ENCODE measurements at regions not wholly inside any gene's neighbourhood (a gene's known extent, or its start where the extent isn't known, plus 50 kb on each side); places are given as distances from the start of the nearest gene placed in this dataset.
"Not testable (repeated sequence)": the region's sequence is repeated elsewhere in the genome, so short reads cannot be mapped to it uniquely, and the experiment has no call there.

DNA sequence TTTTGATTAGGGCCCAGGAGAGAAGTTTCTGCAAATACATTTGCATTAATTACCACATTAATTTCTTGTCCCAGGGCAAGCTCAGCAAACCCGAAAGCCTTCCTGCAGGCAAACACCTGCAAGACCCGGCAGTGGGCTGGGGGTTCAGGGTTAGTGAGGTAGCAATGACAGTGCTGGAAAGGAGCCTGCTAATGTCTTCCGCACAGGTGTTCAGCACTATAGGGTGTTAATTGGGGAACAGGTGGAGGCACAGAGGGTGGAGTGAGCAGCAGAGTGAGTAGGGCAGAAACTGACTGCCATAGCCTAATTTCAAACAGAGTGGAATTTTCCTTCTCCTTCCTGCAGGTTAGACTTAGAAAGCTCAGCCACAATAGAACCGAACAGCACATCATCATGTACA is 50.9 kb upstream of the UBASH3B start:
- DNase-seq (ENCODE audit: low spot score) = no peak

GRCh38 chr11:122601141-122602125 is 54.1 kb upstream of the UBASH3B start:
- no peak for DNase-seq (ENCODE audit: low spot score)

DNA sequence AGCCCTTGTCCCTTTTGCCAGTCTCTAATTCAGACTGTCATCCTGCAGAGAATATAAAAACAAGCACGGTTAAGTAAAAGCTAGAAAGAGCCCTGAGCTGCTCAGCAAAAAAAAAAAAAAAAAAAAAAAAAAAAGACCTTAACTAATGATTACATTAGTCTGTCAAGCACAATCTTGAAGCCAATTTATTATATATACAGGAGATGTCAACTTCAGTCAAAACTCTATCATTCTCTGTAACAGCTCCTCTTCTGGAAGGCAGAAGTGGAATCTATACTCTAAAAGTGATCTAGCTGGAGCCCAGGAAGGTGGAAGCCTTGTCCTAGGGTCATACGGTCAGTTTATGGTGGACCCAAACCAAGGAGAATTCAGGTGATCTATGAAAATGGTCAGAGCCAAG is 55.2 kb upstream of the UBASH3B start:
- no peak for DNase-seq (ENCODE audit: low spot score)

- no peak for DNase-seq (ENCODE audit: low spot score)
Observed at GRCh38 chr11:122599434-122599833, 56.1 kb upstream of the UBASH3B start.

DNA sequence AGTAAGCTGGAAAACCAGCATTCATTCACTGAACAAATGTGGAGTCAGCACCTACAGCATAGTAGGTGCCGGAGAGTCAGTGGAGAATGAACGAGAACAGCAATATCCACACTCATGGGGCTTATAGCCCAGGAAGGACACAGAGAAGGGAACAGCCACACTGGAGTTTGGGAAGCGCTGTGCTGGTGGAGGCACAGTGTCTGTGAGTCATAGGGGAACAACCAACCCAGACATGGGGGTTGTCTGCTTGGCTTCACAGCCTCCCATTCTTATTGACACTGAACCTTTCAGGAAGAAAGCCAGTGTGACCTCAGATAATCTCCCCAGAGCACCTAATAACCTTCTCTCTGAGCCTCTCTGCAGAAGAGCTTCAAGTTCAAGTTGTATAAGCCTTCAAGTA is 56.6 kb upstream of the UBASH3B start:
- no peak for DNase-seq (ENCODE audit: low spot score)

GRCh38 chr11:122597511-122597910 is 58.0 kb upstream of the UBASH3B start:
- no peak for DNase-seq (ENCODE audit: low spot score)

GRCh38 chr11:122594986-122595645 is 60.4 kb upstream of the UBASH3B start:
- DNase-seq (ENCODE audit: low spot score) = no peak

GRCh38 chr11:122593473-122594420 is 61.8 kb upstream of the UBASH3B start:
- DNase-seq (ENCODE audit: low spot score) = no peak

- DNase-seq (ENCODE audit: low spot score) = no peak
Observed at GRCh38 chr11:122592641-122593040, 62.9 kb upstream of the UBASH3B start.

DNA sequence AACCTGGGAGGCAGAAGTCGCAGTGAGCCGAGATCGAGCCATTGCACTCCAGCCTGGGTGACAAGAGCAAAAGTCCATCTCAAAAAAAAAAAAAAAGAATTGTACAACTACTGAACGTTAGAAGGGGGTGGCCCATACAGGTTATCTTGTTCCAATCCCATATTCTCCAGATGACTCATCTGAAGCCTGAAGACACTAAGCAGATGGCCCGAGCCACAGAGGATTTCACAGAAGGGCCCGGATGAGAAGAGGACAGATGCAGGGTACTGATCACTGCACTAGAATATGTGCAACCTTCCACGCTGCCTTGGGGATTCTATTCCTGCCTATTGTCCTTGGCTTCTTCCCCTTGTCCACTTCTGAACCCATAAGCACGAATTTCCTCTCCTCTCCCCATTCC is 70.9 kb upstream of the UBASH3B start:
- no peak for DNase-seq (ENCODE audit: low spot score)

- DNase-seq (ENCODE audit: low spot score) = not testable (repeated sequence)
Observed at GRCh38 chr11:122580071-122580470, 75.5 kb upstream of the UBASH3B start.

DNA sequence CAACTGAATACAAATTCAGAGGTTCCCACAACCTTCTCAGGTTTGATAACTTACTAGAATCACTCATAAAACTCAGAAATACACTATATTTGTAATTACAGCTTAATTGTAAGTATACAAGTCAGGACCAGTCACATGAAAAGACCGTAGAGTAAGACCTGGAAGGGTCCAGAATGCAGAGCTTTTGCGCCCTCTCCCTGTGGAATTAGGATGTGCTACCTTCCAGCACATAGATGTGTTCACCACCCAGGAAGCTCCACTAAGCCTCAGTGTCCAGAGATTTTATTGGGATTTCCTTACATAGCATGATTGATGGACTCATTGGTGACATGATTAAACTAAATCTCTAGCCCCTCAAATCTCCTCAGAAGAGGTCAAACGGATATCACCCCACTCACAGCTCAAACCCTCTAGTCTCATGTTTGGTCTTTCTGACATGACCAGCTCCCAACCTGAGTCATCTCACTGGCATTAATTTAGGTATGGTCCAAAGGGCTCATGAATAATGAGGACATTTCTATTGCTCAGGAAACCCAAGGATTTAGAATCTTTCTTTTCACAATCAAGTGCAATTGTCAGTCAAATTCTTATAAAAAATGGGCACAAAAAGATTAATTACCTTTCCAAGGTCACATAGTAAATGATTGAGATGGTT is 77.2 kb upstream of the UBASH3B start:
- DNase-seq (ENCODE audit: low spot score) = no peak

- no peak for DNase-seq (ENCODE audit: low spot score)
Observed at GRCh38 chr11:122572592-122572991, 82.9 kb upstream of the UBASH3B start.

DNA sequence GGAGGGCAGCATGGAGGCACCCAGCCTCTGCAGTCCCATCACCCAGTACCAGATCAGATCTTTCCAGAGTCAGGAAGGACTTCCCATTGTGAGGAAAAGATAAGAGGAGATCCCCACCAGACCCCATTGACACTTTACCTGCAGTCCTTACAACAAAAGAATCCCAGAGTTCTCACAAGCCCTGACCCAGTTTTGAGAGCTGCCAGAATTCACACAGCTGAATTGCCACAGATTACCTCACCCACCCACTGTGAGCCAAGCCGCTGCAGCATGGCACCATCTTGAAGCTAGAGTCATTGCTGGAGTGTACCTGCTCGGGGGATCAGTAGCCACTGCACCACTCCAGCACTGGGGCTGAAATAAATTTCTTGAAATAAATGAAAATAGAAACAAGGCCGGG is 91.8 kb upstream of the UBASH3B start:
- no peak for DNase-seq (ENCODE audit: low spot score)

DNA sequence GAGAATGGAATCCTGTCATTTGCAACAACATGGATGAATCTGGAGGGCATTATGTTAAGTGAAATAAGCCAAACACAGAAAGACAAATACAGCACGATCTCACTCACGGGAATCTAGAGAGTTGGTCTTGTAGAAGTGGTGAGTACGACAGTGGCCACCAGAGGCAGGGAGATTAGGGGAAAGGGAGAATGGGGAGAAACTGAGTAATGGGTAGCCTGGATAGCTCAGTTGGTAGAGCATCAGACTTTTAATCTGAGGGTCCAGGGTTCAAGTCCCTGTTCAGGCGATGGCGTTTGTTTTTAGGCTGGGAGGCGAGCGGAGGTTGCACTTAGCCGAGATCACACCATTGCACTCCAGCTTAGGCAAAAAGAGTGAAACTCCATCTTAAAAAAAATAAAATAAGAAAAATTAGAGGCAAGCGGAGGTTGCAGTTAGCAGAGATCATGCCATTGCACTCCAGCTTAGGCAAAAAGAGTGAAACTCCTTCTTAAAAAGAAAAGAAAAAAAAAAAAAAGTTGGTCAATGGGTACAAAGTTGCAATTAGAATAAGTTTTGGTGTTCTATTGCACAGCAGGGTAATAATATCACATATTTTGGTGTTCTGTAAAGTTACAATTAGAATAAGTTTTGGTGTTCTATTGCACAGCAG is 95.7 kb upstream of the UBASH3B start:
- no peak for DNase-seq (ENCODE audit: low spot score)

DNA sequence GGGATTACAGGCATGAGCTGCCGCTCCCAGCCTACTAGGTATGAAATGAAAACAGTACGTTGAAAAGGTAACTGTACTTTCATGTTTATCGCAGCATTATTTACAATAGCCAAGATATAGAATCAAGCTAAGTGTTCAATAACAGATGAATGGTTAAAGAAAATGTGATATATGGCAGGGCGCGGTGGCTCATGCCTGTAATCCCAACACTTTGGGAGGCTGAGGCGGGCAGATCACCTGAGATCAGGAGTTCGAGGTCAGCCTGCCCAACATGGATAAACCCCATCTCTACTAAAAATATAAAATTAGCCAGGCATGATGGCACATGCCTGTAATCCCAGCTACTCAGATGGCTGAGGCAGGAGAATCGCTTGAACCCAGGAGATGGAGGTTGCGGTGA is 96.3 kb upstream of the UBASH3B start:
- DNase-seq (ENCODE audit: low spot score) = not testable (repeated sequence)

DNA sequence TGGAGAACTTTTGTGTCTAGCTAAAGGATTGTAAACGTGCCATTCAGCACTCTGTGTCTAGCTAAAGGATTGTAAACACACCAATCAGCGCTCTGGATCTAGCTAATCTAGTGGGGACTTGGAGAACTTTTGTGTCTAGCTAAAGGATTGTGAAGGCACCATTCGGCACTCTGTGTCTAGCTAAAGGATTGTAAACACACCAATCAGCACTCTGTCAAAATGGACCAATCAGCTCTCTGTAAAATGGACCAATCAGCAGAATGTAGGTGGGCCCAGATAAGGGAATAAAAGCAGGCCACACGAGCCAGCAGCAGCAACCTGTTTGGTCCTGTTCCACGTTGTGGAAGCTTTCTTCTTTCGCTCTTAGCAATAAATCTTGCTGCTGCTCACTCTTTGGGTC is 98.4 kb upstream of the UBASH3B start:
- DNase-seq (ENCODE audit: low spot score) = not testable (repeated sequence)

DNA sequence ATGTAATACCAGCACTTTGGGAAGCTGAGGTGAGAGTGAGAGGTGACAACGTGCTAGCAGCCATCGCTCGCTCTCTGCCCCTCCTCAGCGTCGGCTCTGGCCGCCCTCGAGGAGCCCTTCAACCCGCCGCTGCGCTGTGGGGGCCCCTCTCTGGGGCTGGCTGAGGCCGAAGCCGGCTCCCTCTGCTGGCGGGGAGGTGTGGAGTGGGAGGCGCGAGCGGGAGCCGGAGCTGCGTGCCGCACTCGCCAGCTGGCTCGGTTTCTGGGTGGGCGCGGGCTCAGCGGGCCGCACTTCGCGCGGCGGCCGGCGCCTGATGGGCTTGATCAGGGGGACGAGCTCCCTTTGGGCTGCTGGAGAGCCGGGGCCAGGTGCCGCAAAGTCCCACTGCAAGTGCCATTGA is 98.9 kb upstream of the UBASH3B start:
- peak; percentile 23 for DNase-seq (ENCODE audit: low spot score)

- DNase-seq (ENCODE audit: low spot score) = no peak
Observed at GRCh38 chr11:122538060-122538459, 117.5 kb upstream of the UBASH3B start.

GRCh38 chr11:122524898-122525297 is 130.6 kb upstream of the UBASH3B start:
- DNase-seq (ENCODE audit: low spot score) = no peak

Measured in H4 (cell line).